CD4-positive, alpha-beta T cell treated with Interleukin-2 at 100 ng/mL for 4 hours (primary cell): ENCODE measurements at regions not wholly inside any gene's neighbourhood (a gene's known extent, or its start where the extent isn't known, plus 50 kb on each side); places are given as distances from the start of the nearest gene placed in this dataset.

Experiments used
- DNase-seq: peaks from one replicate; pipeline ENCODE4 v3.0.0-alpha.2; 2020; ENCODE audit warnings: low spot score

DNA sequence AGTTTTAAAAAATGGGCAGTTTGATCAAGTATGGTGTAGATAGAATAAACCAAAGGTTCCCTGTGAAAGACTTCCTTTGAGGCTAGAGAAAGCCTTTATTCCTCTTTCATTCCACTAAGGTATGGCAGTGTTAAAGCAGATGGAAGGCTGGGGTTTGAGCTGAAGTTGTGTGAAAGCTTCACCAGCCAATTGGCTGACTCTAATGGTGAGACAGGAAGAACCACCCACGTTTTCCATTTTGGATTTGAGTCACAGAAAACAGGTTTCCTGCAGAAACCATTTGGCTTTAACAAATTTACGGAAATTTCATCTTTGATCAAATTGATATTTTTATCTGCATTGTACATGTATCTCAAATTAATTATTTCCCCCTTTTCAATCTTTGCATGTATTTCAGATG is 455.0 kb downstream of the PCNX1 start:
- no peak for DNase-seq

GRCh38 chr14:71362920-71363584 is 455.8 kb downstream of the PCNX1 start:
- no peak for DNase-seq

DNA sequence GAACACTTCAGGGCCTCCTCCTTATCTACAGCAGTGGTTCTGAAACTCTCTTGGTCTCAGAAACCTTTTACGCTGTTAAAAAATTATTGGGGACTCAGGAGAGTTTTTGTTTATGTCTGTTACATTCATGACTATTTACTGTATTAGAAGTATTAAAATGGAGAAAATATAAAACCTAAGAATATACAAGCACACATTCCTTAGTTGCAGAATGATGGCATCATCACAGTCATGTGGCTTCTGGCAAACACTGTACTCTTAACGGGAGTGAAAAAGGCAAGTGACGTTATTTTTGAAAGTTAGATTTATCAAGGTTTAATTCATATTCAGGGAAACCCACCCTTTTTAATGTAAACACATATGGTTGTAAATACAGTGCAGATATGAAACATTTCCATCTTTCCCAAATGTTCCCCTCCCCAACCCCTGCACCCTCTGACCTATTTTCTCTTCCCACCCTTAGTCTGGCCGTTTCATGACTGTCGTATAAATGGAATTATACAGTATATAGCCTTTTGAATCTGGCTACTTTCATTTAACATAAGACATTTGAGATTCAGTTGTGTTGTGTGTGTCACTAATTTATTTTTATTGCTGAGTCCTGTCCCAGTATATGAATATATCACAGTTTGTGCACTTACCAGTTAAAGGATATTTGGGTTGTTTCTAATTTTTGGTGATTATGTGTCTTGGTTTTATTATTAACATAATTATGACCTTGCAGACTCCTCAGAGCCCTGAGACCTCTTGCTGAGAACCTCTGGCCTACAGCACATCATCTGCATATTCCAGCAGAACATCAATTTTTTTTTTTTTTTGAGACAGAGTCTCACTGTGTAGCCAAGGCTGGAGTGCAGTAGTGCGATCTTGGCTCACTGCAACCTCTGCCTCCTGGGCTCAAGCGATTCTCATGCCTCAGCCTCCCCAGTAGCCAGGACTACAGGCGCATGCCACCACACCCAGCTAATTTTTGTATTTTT is 457.0 kb downstream of the PCNX1 start:
- no peak for DNase-seq

GRCh38 chr14:71365361-71365760 is 458.1 kb downstream of the PCNX1 start:
- DNase-seq = no peak

- no peak for DNase-seq
Observed at GRCh38 chr14:71366861-71367260, 459.6 kb downstream of the PCNX1 start.

GRCh38 chr14:71371711-71372396 is 464.6 kb downstream of the PCNX1 start:
- peak; percentile 42 for DNase-seq

GRCh38 chr14:71372411-71372838 is 465.2 kb downstream of the PCNX1 start:
- DNase-seq = no peak

DNA sequence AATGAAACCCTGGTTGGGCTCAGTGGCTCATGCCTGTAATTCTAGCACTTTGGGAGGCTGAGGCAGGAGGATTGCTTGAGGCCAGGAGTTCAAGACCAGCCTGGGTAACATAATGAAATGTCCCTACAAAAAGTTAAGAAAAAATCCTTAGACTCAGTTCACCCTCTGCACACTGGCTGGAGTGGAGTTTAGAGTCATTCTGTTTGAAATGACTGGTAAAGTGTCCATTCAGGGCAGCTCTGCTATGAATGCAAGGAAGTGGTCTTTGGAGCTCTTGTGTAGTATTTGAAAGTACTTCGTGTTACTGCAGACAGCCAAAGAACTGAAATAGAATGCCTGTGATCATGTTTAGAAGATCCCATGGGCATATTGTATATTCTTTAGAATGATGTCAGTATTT is 466.5 kb downstream of the PCNX1 start:
- DNase-seq = no peak

DNA sequence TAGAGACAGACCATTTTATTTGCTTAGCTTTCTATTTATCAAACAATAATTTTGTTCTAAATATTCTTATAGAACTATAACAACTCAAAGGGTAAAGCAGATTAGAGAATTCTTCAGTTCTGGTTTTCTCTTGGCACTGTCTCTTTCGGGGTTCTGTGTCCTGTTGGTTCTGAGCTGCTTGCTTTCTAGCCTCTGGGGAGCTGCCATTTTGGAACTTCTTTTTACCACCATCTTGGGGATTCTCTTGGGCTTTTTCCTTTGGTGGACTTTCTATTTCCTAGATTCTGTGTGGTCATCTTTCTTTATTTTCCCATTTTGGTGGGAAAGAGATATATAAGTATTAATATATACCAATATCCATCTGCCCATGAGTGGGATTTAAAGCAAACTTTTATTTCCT is 467.7 kb downstream of the PCNX1 start:
- DNase-seq = no peak

GRCh38 chr14:71377099-71377498 is 469.8 kb downstream of the PCNX1 start:
- no peak for DNase-seq

DNA sequence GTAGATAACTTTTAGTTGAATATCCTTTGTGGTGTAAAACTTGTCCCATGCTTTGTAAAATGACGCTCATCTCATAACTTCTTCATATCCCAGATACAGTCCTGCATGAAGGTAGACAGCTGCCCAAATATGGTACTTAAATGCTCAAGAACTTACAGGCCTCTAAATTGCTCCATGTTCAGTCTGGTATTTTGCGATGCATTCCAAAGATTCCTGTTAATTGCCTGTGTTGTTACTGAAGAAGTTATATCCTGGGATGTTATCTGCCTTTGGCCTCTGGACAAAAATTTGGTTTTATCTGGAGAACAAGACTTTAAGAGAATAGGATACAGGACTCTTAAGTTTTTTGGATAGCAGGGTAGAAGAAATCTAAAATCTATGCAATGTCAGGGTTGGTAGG is 473.0 kb downstream of the PCNX1 start:
- DNase-seq = no peak

- DNase-seq = no peak
Observed at GRCh38 chr14:71381814-71382213, 474.6 kb downstream of the PCNX1 start.

DNA sequence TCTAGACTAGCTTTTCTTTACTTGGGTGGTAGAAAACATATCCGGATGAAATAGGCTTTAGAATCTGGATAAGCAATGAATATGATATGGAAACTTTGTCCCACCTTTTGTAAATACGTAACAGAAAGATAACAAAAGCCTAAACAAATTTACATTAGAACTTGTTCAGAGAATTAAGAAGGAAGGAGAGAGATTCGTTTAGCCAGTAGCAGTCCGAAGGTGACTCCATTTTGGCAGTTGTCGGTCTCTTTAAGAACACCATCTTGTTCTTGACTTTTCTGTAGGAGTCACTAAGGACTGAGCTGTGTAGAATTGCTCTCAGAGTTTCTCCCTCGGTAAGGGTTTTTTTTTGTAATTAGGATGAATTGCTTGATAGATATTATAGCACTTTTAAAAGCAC is 475.1 kb downstream of the PCNX1 start:
- no peak for DNase-seq

GRCh38 chr14:71383510-71383909 is 476.3 kb downstream of the PCNX1 start:
- no peak for DNase-seq

DNA sequence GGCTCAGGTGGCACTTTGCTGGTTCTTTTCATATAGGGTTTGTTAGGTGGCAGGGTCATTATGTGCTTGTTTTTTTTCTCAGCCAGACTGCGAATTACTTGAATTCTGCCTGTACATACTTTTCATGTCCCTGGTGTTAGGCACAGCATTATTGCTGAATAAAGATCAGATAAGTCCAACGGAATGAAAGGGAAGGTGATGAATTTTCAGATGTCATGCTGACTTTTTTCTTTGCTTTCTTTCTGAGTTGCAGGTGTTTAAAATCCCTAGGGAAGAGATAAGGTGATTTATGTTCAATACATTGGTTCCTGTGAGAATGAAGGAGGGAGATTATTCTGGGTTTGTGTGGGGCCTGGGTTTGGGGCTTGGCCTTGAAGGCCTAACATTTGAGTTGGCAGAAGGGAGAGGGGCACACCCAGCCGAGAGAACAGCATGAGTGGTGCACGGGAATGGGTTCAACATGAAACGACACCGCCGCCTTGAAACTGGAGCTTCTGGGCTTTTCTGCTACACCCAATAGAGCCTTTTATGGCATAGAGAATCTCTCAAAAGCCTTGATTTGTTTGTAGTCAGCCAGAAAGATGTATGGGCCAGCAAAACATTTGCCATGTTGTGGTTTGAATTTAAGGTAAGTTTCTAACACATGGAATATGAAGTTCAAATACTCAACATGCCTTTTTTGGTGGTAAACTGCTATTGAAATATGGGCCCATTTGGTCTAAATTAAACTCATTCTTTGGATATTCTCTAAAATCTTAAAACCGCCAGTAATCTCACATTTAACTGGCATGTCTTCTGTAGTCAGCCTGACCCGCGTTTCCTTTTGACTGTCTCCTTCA is 477.0 kb downstream of the PCNX1 start:
- no peak for DNase-seq

DNA sequence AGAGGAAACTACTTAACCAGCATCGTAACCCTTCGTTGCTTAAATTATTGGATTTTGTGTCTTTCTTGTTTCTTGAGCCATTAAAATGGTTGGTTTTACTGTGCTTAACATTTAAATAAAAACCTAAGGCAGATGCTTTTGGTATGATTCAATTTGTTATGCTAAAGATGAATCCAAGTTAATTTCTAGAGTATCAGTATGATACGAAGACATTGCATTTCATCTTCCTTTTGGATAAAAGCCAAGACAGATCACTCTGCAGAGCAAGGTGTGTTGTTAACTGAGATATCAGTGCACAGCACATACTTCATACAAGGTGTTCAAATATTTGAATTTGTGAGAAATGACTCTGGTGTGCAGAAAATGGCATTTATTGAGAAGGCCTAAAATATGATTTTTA is 480.5 kb downstream of the PCNX1 start:
- DNase-seq = no peak

- DNase-seq = no peak
Observed at GRCh38 chr14:71388336-71388735, 481.1 kb downstream of the PCNX1 start.

GRCh38 chr14:71388862-71389261 is 481.6 kb downstream of the PCNX1 start:
- DNase-seq = no peak

GRCh38 chr14:71394386-71394785 is 487.1 kb downstream of the PCNX1 start:
- DNase-seq = no peak

DNA sequence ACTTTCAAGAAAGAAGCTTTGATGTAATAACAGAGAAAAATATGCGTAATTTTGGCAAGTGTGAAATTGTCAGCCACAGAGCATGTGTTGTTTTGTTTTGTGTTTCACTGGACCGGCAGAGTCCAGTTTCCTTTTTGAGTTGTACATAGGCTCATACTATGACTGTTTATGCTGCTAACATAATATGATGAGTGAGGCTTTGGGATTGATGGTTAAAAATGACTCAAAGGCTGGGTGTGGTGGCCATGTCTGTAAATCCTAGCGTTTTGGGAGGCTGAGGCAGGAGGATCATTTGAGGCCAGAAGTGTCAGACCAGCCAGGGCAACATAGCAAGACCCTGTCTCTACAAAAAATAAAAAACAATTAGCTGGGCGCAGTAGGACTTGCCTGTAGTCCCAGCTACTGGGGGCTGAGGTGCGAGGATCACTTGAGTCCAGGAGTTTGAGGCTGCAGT is 487.9 kb downstream of the PCNX1 start:
- peak; percentile 17 for DNase-seq

DNA sequence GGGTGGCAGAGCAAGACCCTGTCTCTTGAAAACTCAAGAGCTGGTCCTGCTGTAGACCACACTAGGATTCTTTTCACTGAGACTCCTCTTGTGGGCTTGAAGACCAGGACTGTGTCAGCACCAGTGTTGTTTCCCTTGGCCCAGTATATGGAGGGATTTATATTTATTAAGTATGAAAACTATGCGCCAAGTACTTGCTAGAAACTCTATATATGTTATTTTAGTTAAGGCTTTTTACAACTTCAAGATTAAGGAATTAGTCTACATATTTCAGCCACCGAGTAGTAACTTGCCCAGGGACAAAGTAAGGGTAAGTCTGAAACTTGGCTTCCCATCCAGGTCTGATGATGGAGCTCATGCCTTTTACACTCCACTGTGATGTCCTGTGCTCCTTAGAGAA is 488.4 kb downstream of the PCNX1 start:
- DNase-seq = no peak
